ENCODE measurements at regions not wholly inside any gene's neighbourhood (a gene's known extent, or its start where the extent isn't known, plus 50 kb on each side); places are given as distances from the start of the nearest gene placed in this dataset.

GRCh38 chr16:76226011-76226410, 51.2 kb upstream of the CNTNAP4 start:
- no peak for TF ChIP-seq POLR2A (IDR thresholded peaks at IDR 0.05)
- no peak for TF ChIP-seq CTCF (IDR thresholded peaks at IDR 0.05)
- no peak for TF ChIP-seq EP300 (IDR thresholded peaks at IDR 0.05)
